Spleen (tissue), 11 donors: ENCODE measurements at regions not wholly inside any gene's neighbourhood (a gene's known extent, or its start where the extent isn't known, plus 50 kb on each side); places are given as distances from the start of the nearest gene placed in this dataset.

Source experiments
- DNase-seq: peaks from one replicate; pipeline ENCODE4 v3.0.0-alpha.2; 2020
- H3K27ac ChIP-seq, 8 donors: fragments of 200-600 bp; sonication (generic) in 7 of 8; 1 replicate in 4 of 8; 2 replicates in 4 of 8; pipeline versions ENCODE4 v1.5.0 to v1.8.0; 2016 to 2021; ENCODE audit warnings: inconsistent platforms in 4 of 8, mild to moderate bottlenecking in 4 of 8, moderate library complexity in 1 of 8
- H3K27me3 ChIP-seq, 7 donors: fragments of 200-600 bp; sonication (generic) in 6 of 7; replicated peaks in 1 of 7; 1 replicate in 4 of 7; 2 replicates in 3 of 7; pipeline versions ENCODE4 v1.5.0 to v1.8.0; 2016 to 2021; ENCODE audit warnings: inconsistent platforms in 3 of 7, mild to moderate bottlenecking in 1 of 7
- H3K36me3 ChIP-seq, 6 donors: fragments of 200-600 bp; sonication (generic) in 5 of 6; 1 replicate in 4 of 6; 2 replicates in 2 of 6; pipeline versions ENCODE4 v1.5.0 to v1.8.0; 2016 to 2021; ENCODE audit warnings: inconsistent platforms in 2 of 6
- H3K4me1 ChIP-seq, 6 donors: fragments of 200-600 bp; sonication (generic) in 5 of 6; 1 replicate in 3 of 6; 2 replicates in 3 of 6; pipeline versions ENCODE4 v1.5.0 to v1.8.0; 2016 to 2021; ENCODE audit warnings: inconsistent platforms in 3 of 6
- H3K4me3 ChIP-seq, 8 donors: fragments of 200-600 bp; sonication (generic) in 7 of 8; 1 replicate in 4 of 8; 2 replicates in 4 of 8; pipeline versions ENCODE4 v1.5.0 to v1.8.0; 2016 to 2021; ENCODE audit warnings: inconsistent platforms in 4 of 8, mild to moderate bottlenecking in 4 of 8, moderate library complexity in 2 of 8
- H3K9me3 ChIP-seq, 8 donors: fragments of 200-600 bp; sonication (generic) in 7 of 8; 1 replicate in 4 of 8; 2 replicates in 4 of 8; pipeline versions ENCODE4 v1.5.0 to v1.8.0; 2016 to 2021; ENCODE audit warnings: inconsistent platforms in 4 of 8
- CTCF ChIP-seq, 11 experiments: fragments of 200-600 bp in 7 of 11; fragments of 450-650 bp in 4 of 11; sonication (generic) in 4 of 11; IDR thresholded peaks in 8 of 11; conservative IDR thresholded peaks in 3 of 11; 1 replicate in 7 of 11; 2 replicates in 4 of 11; pipeline versions ENCODE4 v1.4.0 to v1.8.0; 2016 to 2021; ENCODE audit warnings: antibody characterized with exemption in 11 of 11, inconsistent platforms in 4 of 11, mild to moderate bottlenecking in 1 of 11
- POLR2A ChIP-seq, 3 donors: fragments of 450-650 bp; IDR thresholded peaks; one replicate each; pipeline ENCODE4 v1.5.1; 2017; ENCODE audit warnings: antibody characterized with exemption in 3 of 3, mild to moderate bottlenecking in 1 of 3
- POLR2AphosphoS5 ChIP-seq, 3 donors: sonication (generic); formaldehyde crosslinking; IDR thresholded peaks; one replicate each; pipeline ENCODE4 v1.5.1; 2017; ENCODE audit warnings: antibody characterized with exemption in 3 of 3
- WGBS, 5 donors: extraction: QIAGEN DNeasy Blood & Tissue Kit in 3 of 5; methylation state at CpG; one replicate each; pipeline versions ENCODE4 v1.1.5 to v1.1.7; 2013 to 2018; 5-methylcytosine and 5-hydroxymethylcytosine counted together
- intact Hi-C: fragments of 100-400 bp; cut with DNase I; formaldehyde crosslinking; loops from one replicate; pipeline ENCODE4 v1.15.0; 2023; ENCODE audit warnings: low total_unique reads
- donor health status: healthy with polysubstance abuse.
- donor health status: DM: no; HTN: no; CAD: no; lungs with moderate emphysema.
- donor health status: DM: no; HTN: no; CAD: no.
- donor health status: Bipolar disorder and iron deficiency.
- donor health status: healthy.
- donor health status: DM: no; HTN: no; CAD: no.
- donor health status: DM: yes; HTN: yes; CAD: no.

GRCh38 chr11:8793114-8793777 is 110.7 kb downstream of the RPL27A start:
- Histone ChIP-seq H3K4me3 (no peak overlapping the region), H3K36me3 (no peaks in the 10 kb centered on the region), H3K27me3 (no peaks in the 10 kb centered on the region), H3K4me1 (peaks cover 0 to 74% (median 36%) of the 10 kb centered on the region in 6 donors), H3K27ac (peak overlapping the region in 3 of 8 donors; percentile 10 to 25 (median 12)), H3K9me3 (no peaks in the 10 kb centered on the region)
- WGBS, 5 donors = 45 to 59% (median 56%) methylated on average over 4 of the region's 4 CpGs
- no peak for TF ChIP-seq POLR2AphosphoS5 (IDR thresholded peaks at IDR 0.05)
- no peak for TF ChIP-seq POLR2A (IDR thresholded peaks at IDR 0.05)
- intact Hi-C loops = no loop called here
- no peak for DNase-seq

- H3K27ac ChIP-seq = peak overlapping the region in 7 of 8 donors; percentile 11 to 66 (median 54)
- H3K4me3 ChIP-seq = no peak overlapping the region
- TF ChIP-seq CTCF (IDR thresholded peaks at IDR 0.05 in 8 of 11, conservative IDR thresholded peaks at IDR 0.05 in 3 of 11) (no peak), POLR2A (IDR thresholded peaks at IDR 0.05) (no peak), POLR2AphosphoS5 (IDR thresholded peaks at IDR 0.05) (no peak)
- DNase-seq = no peak
- peaks cover 0 to 74% (median 37%) of the 10 kb centered on the region in 6 donors for H3K4me1 ChIP-seq
- H3K9me3 ChIP-seq = no peaks in the 10 kb centered on the region
- intact Hi-C loops = no loop called here
- 75 to 86% (median 78%) methylated on average over 6 of the region's 6 CpGs for WGBS, 5 donors
- H3K36me3 ChIP-seq = no peaks in the 10 kb centered on the region
- no peaks in the 10 kb centered on the region for H3K27me3 ChIP-seq
Observed at GRCh38 chr11:8794126-8794525, 111.5 kb downstream of the RPL27A start.

- H3K4me1 ChIP-seq = peaks cover 0 to 74% (median 37%) of the 10 kb centered on the region in 6 donors
- intact Hi-C loops = no loop called here
Observed at GRCh38 chr11:8794677-8795103, 112.1 kb downstream of the RPL27A start.

GRCh38 chr11:8796941-8797340 is 114.0 kb upstream of the AKIP1 start:
- Histone ChIP-seq H3K9me3 (no peaks in the 10 kb centered on the region), H3K27ac (no peak overlapping the region), H3K4me1 (peaks cover 0 to 84% (median 28%) of the 10 kb centered on the region in 6 donors), H3K4me3 (no peak overlapping the region), H3K36me3 (no peaks in the 10 kb centered on the region), H3K27me3 (no peaks in the 10 kb centered on the region)
- no peak for TF ChIP-seq POLR2AphosphoS5 (IDR thresholded peaks at IDR 0.05)
- TF ChIP-seq CTCF (IDR thresholded peaks at IDR 0.05 in 8 of 11, conservative IDR thresholded peaks at IDR 0.05 in 3 of 11) = no peak
- TF ChIP-seq POLR2A (IDR thresholded peaks at IDR 0.05) = no peak
- intact Hi-C loops = no loop called here
- 0 to 55% (median 39%) methylated on average over 1 of the region's 1 CpG for WGBS, 5 donors
- DNase-seq = no peak

More at GRCh38 chr11:8794677-8795103, 112.1 kb downstream of the RPL27A start:
- WGBS, 5 donors = 53 to 74% (median 70%) methylated on average over 2 of the region's 2 CpGs
- Histone ChIP-seq H3K4me3 (no peak overlapping the region), H3K9me3 (no peaks in the 10 kb centered on the region), H3K27me3 (no peaks in the 10 kb centered on the region), H3K27ac (peak overlapping the region in 7 of 8 donors; percentile 11 to 66 (median 54)), H3K36me3 (no peaks in the 10 kb centered on the region)
- TF ChIP-seq CTCF (IDR thresholded peaks at IDR 0.05 in 8 of 11, conservative IDR thresholded peaks at IDR 0.05 in 3 of 11) (peak in 9 of 11 experiments; percentile 25 to 61 (median 44)), POLR2A (IDR thresholded peaks at IDR 0.05) (no peak), POLR2AphosphoS5 (IDR thresholded peaks at IDR 0.05) (peak in 2 of 3 donors; percentile 51 to 60)
- no peak for DNase-seq
